Lower leg skin (tissue), 3 donors: ENCODE measurements at regions not wholly inside any gene's neighbourhood (a gene's known extent, or its start where the extent isn't known, plus 50 kb on each side); places are given as distances from the start of the nearest gene placed in this dataset.

ENCODE experiments used
- POLR2A ChIP-seq, 2 donors: fragments of 450-650 bp; IDR thresholded peaks; one replicate each; pipeline ENCODE4 v1.6.1; 2016 to 2017; ENCODE audit warnings: antibody characterized with exemption in 2 of 2, mild to moderate bottlenecking in 1 of 2, moderate library complexity in 1 of 2
- TF ChIP-seq, protein P1 (sequence below), 3 donors: fragments of 450-650 bp; IDR thresholded peaks; one replicate each; pipeline ENCODE4 v1.5.1; 2016; ENCODE audit warnings: antibody characterized with exemption in 3 of 3, mild to moderate bottlenecking in 3 of 3, moderate library complexity in 2 of 3

DNA sequence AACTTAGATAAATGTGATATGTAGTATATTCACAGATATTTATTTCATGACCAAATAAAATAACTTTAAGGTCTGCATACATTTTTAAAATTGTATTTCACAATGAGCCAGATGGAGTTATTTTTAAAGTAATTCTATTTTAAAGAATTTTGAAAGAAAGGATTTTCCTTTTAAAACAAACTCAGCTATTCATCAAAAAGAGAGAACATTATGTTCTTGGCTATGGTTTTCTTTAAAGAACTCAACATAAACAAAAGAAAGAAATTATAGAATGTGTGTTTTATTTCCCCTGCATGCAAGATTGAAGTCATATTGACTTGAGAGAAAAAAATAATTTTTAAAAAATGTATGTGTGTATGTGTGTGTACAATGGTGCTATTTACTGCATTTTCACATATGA is 1023.6 kb upstream of the CITED2 start:
- TF ChIP-seq, protein P1, sequence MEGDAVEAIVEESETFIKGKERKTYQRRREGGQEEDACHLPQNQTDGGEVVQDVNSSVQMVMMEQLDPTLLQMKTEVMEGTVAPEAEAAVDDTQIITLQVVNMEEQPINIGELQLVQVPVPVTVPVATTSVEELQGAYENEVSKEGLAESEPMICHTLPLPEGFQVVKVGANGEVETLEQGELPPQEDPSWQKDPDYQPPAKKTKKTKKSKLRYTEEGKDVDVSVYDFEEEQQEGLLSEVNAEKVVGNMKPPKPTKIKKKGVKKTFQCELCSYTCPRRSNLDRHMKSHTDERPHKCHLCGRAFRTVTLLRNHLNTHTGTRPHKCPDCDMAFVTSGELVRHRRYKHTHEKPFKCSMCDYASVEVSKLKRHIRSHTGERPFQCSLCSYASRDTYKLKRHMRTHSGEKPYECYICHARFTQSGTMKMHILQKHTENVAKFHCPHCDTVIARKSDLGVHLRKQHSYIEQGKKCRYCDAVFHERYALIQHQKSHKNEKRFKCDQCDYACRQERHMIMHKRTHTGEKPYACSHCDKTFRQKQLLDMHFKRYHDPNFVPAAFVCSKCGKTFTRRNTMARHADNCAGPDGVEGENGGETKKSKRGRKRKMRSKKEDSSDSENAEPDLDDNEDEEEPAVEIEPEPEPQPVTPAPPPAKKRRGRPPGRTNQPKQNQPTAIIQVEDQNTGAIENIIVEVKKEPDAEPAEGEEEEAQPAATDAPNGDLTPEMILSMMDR (IDR thresholded peaks at IDR 0.05) = no peak
- TF ChIP-seq POLR2A (IDR thresholded peaks at IDR 0.05) = no peak
